Upper lobe of left lung (tissue), 4 donors: ENCODE measurements at regions not wholly inside any gene's neighbourhood (a gene's known extent, or its start where the extent isn't known, plus 50 kb on each side); places are given as distances from the start of the nearest gene placed in this dataset.

Experiments used
- POLR2A ChIP-seq, 4 donors: fragments of 450-650 bp; IDR thresholded peaks; one replicate each; pipeline ENCODE4 v1.5.1; 2016 to 2017; ENCODE audit warnings: antibody characterized with exemption in 4 of 4, mild to moderate bottlenecking in 2 of 4
- POLR2AphosphoS5 ChIP-seq, 2 donors: sonication (generic); formaldehyde crosslinking; IDR thresholded peaks; one replicate each; pipeline ENCODE4 v1.5.1; 2017; ENCODE audit warnings: antibody characterized with exemption in 2 of 2
- TF ChIP-seq, protein P1 (sequence below), 6 experiments: fragments of 450-650 bp in 4 of 6; fragments of 200-600 bp in 2 of 6; sonication (generic) in 2 of 6; IDR thresholded peaks; one replicate each; pipeline ENCODE4 v1.5.1; 2016 to 2019; ENCODE audit warnings: antibody characterized with exemption in 6 of 6

DNA sequence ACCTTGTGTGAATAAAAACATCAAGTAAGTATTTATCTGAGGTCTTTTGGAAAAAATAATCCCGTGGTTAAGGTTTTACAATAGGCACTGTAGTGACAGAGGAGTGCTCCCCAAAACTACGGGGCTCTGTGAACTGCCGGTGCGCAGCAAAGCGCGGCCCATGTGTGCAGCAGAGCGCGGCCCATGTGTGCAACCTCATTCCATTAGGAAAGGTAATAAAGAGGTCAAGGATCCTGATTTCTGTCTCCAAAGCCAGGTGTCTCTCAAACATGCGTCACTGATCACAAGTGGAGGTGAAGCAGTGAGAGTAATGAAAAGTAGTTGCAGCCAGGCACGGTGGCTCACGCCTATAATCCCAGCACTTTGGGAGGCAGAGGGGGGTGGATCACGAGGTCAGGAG lies 58.7 kb downstream of the MRPL57 start:
- TF ChIP-seq, protein P1, sequence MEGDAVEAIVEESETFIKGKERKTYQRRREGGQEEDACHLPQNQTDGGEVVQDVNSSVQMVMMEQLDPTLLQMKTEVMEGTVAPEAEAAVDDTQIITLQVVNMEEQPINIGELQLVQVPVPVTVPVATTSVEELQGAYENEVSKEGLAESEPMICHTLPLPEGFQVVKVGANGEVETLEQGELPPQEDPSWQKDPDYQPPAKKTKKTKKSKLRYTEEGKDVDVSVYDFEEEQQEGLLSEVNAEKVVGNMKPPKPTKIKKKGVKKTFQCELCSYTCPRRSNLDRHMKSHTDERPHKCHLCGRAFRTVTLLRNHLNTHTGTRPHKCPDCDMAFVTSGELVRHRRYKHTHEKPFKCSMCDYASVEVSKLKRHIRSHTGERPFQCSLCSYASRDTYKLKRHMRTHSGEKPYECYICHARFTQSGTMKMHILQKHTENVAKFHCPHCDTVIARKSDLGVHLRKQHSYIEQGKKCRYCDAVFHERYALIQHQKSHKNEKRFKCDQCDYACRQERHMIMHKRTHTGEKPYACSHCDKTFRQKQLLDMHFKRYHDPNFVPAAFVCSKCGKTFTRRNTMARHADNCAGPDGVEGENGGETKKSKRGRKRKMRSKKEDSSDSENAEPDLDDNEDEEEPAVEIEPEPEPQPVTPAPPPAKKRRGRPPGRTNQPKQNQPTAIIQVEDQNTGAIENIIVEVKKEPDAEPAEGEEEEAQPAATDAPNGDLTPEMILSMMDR (IDR thresholded peaks at IDR 0.05), result no peak
- TF ChIP-seq POLR2A (IDR thresholded peaks at IDR 0.05) (no peak), POLR2AphosphoS5 (IDR thresholded peaks at IDR 0.05) (no peak)
